Renal cortex interstitium (tissue), 11 donors: ENCODE measurements at regions not wholly inside any gene's neighbourhood (a gene's known extent, or its start where the extent isn't known, plus 50 kb on each side); places are given as distances from the start of the nearest gene placed in this dataset.

ENCODE experiments used
- DNase-seq, 11 donors: peaks; one replicate each; pipeline ENCODE4 v3.0.0-alpha.2; 2013; ENCODE audit warnings: low read depth in 9 of 11, low spot score in 4 of 11; ENCODE audit errors: extremely low read depth in 1 of 11

- no peak for DNase-seq
These were observed 130.1 kb upstream of the RARB start for GRCh38 chr3:25297667-25298585.

- DNase-seq: no peak
These were observed 127.9 kb upstream of the RARB start for GRCh38 chr3:25300141-25300540.

- DNase-seq: no peak
These were observed 123.1 kb upstream of the RARB start for GRCh38 chr3:25304916-25305315.

DNA sequence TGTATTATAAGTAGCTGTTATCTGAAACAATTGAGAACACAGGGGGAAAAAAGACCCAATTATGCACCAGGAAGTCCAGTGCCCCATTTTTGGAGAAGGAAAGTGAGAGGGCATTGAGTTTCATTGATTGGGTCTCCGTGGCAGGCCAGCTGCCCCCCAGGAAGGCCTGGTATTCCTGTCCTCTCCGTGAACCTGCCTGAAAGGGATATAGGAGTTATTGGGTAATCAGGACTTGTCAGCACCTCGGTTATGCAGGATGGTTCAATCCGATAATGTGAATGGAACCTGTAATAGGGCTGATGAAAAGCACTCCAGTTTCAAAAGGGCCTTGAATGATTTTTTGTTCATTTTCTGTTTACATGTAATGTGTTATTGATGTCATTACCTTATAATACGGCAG lies 122.0 kb upstream of the RARB start:
- DNase-seq: no peak

DNA sequence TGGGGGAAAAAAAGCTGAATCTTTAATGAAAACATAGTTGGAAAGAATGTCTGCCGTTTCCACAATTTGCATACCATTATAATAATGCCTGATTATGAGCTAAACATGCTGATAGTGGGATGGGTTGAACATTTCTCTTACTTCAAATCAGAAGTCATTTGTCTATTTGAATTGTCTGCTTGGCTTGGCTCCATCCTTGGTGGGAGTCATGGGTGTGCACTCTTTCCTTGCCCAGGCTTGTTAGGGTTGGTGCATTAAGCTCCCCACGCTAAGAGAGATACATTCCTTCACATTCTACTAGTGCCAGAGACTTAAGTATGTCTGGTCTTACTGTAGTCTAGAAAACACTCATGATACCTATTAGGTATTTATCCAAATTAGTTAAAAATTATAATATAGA lies 121.4 kb upstream of the RARB start:
- no peak for DNase-seq

DNA sequence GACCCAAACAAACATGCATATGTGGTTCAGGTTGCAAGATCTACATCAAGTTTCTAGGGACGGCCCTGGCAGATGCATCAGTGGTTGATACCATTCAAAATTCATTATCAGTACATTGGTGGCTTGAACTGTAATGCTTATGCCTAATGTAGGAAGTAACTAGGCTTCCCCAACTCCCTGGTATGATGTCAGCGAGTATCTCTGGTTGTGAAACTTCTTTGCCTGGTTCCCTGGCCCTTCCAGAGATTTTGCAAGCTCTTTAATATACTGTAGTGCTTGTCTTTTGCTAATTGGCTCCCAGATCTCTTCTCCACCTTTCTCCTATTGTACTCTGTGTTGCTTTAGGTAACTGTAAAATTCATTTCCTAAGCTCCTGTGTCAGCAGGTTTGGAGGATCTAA lies 114.8 kb upstream of the RARB start:
- DNase-seq: no peak

GRCh38 chr3:25324954-25325655 lies 103.0 kb upstream of the RARB start:
- DNase-seq: no peak

DNA sequence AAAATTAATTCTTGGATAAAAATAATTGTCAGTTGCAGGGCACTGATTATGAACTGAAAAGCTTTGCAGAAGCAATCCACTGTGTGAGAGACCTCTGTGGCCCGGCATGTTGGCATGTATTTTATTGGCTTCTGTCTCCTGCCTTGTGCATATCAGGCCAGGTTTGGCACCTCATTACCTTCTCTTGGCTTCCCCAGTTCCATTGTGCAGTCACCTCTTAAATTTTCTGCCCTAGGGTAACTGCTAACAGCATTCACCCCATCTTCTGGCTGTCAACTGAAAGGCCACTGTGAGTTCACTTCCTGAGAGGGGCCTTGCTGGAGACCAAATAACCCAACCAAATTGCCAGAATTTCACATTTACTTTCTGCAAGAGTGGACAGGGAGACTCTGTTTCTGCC lies 92.7 kb upstream of the RARB start:
- no peak for DNase-seq

- DNase-seq: no peak
These were observed 89.8 kb upstream of the RARB start for GRCh38 chr3:25338158-25338725.

DNA sequence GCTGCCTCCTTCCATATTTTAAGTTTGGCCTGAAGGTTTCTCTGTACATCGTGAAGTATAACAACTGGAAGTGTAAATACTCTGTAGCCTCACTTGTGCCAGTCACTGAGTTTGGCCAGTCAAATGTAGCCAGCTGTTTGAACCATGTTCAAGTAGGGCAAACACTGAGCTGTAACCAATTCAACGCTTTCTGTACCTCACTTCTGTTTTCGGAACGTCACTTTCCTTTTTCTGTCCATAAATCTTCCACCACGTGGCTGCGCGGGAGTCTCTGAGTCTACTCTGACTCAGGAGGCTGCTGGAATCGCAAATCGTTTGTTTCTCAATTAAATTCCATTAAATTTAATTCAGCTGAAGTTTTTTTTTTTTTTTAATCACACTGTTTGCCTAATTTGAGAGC lies 88.8 kb upstream of the RARB start:
- no peak for DNase-seq

GRCh38 chr3:25344670-25345069 lies 83.4 kb upstream of the RARB start:
- no peak for DNase-seq

GRCh38 chr3:25349095-25349494 lies 79.0 kb upstream of the RARB start:
- peak in 2 of 11 donors; percentile 25 to 28 for DNase-seq

GRCh38 chr3:25349828-25350724 lies 78.0 kb upstream of the RARB start:
- DNase-seq: no peak

GRCh38 chr3:25350725-25351114 lies 77.3 kb upstream of the RARB start:
- DNase-seq: no peak

DNA sequence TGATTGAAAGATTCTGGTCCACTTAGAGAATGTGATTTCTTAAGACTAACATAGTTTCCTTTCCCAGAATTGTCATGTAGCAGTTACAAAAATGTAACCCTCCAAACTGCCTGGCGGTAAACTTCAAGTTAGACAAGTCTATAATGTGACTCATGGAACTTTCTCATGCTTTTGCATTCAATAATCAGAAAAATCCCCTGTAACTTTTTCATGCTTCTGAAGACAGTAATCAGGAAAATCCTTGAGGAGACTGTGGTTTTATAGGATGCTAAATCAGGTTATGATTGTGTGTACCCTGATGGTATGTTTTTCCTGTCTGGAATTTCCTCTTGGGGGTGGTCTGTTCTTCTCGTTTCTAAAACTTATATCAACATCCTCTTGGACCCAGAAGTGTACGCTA lies 74.0 kb upstream of the RARB start:
- DNase-seq: no peak

- no peak for DNase-seq
These were observed 72.8 kb upstream of the RARB start for GRCh38 chr3:25355034-25355885.

- no peak for DNase-seq
These were observed 72.1 kb upstream of the RARB start for GRCh38 chr3:25355998-25356397.

GRCh38 chr3:25362118-25362517 lies 65.9 kb upstream of the RARB start:
- no peak for DNase-seq
